ENCODE measurements at regions not wholly inside any gene's neighbourhood (a gene's known extent, or its start where the extent isn't known, plus 50 kb on each side); places are given as distances from the start of the nearest gene placed in this dataset.

- no peak overlapping the region for H4K8ac ChIP-seq (ENCODE audit: low read depth, low read length)
- H3K27ac ChIP-seq (ENCODE audit: low read depth, low read length): no peak overlapping the region
- no peak overlapping the region for H4K91ac ChIP-seq (ENCODE audit: low read depth, low read length)
- no CpG with 5 or more reads among the region's 5 CpGs for WGBS (ENCODE audit: extremely low coverage, insufficient coverage, insufficient read length)
- no peak overlapping the region for H3K14ac ChIP-seq (ENCODE audit: low read length)
- H3K36me3 ChIP-seq (ENCODE audit: control insufficient read depth in 1 of 2, insufficient read depth in 2 of 2, low read length in 2 of 2): no peaks in the 10 kb centered on the region
- H3K9ac ChIP-seq (ENCODE audit: low read length): no peak overlapping the region
- peak overlapping the region; percentile 21 for H3K23ac ChIP-seq (ENCODE audit: low read length)
- no peak overlapping the region for H2BK12ac ChIP-seq (ENCODE audit: low read length)
- H3K4ac ChIP-seq (ENCODE audit: low read depth, low read length): no peak overlapping the region
- no peaks in the 10 kb centered on the region for H3K4me1 ChIP-seq (ENCODE audit: control insufficient read depth in 1 of 2, insufficient read depth in 2 of 2, low read length in 2 of 2)
- H2AFZ ChIP-seq (ENCODE audit: insufficient read depth, low read length, poor library complexity): no peak overlapping the region
- H2BK120ac ChIP-seq (ENCODE audit: insufficient read depth, low read length, poor library complexity): no peak overlapping the region
- no peaks in the 10 kb centered on the region for H3K27me3 ChIP-seq (ENCODE audit: insufficient read depth, low read length)
- H2AK5ac ChIP-seq (ENCODE audit: low read length): no peak overlapping the region
- H2BK5ac ChIP-seq (ENCODE audit: low read depth, low read length, poor library complexity): no peak overlapping the region
- no peak overlapping the region for H3K4me3 ChIP-seq (ENCODE audit: low read depth, low read length)
- H3K79me2 ChIP-seq (ENCODE audit: control insufficient read depth, insufficient read depth, low read length, poor library complexity): no peaks in the 10 kb centered on the region
- H3K9me3 ChIP-seq (ENCODE audit: insufficient read depth, low read depth, low read length): no peaks in the 10 kb centered on the region
- no peak overlapping the region for H4K12ac ChIP-seq (ENCODE audit: low read depth, low read length)
- DNase-seq: no peak
- H3K18ac ChIP-seq (ENCODE audit: low read length): no peak overlapping the region
- no peak overlapping the region for H3K4me2 ChIP-seq (ENCODE audit: low read length)
- no peaks in the 10 kb centered on the region for H3K79me1 ChIP-seq (ENCODE audit: low read length)
These were observed 82.8 kb upstream of the HMGXB4 start for GRCh38 chr22:35174401-35175038.

- H2AK5ac ChIP-seq (ENCODE audit: low read length): no peak overlapping the region
- no peak overlapping the region for H2BK5ac ChIP-seq (ENCODE audit: low read depth, low read length, poor library complexity)
- H3K4me1 ChIP-seq (ENCODE audit: control insufficient read depth in 1 of 2, insufficient read depth in 2 of 2, low read length in 2 of 2): no peaks in the 10 kb centered on the region
- H3K4ac ChIP-seq (ENCODE audit: low read depth, low read length): no peak overlapping the region
- H2BK12ac ChIP-seq (ENCODE audit: low read length): no peak overlapping the region
- no peak overlapping the region for H3K23ac ChIP-seq (ENCODE audit: low read length)
- H3K4me3 ChIP-seq (ENCODE audit: low read depth, low read length): no peak overlapping the region
- H4K8ac ChIP-seq (ENCODE audit: low read depth, low read length): no peak overlapping the region
- DNase-seq: no peak
- H3K79me1 ChIP-seq (ENCODE audit: low read length): no peaks in the 10 kb centered on the region
- WGBS (ENCODE audit: extremely low coverage, insufficient coverage, insufficient read length): no CpG with 5 or more reads among the region's 2 CpGs
- no peaks in the 10 kb centered on the region for H3K27me3 ChIP-seq (ENCODE audit: insufficient read depth, low read length)
- no peak overlapping the region for H2BK120ac ChIP-seq (ENCODE audit: insufficient read depth, low read length, poor library complexity)
- no peak overlapping the region for H2AFZ ChIP-seq (ENCODE audit: insufficient read depth, low read length, poor library complexity)
- no peak overlapping the region for H3K14ac ChIP-seq (ENCODE audit: low read length)
- no peak overlapping the region for H4K12ac ChIP-seq (ENCODE audit: low read depth, low read length)
- no peak overlapping the region for H3K27ac ChIP-seq (ENCODE audit: low read depth, low read length)
- no peaks in the 10 kb centered on the region for H3K79me2 ChIP-seq (ENCODE audit: control insufficient read depth, insufficient read depth, low read length, poor library complexity)
- no peak overlapping the region for H3K18ac ChIP-seq (ENCODE audit: low read length)
- no peak overlapping the region for H3K9ac ChIP-seq (ENCODE audit: low read length)
- no peaks in the 10 kb centered on the region for H3K36me3 ChIP-seq (ENCODE audit: control insufficient read depth in 1 of 2, insufficient read depth in 2 of 2, low read length in 2 of 2)
- H3K4me2 ChIP-seq (ENCODE audit: low read length): no peak overlapping the region
- no peak overlapping the region for H4K91ac ChIP-seq (ENCODE audit: low read depth, low read length)
- H3K9me3 ChIP-seq (ENCODE audit: insufficient read depth, low read depth, low read length): no peaks in the 10 kb centered on the region
These were observed 81.9 kb upstream of the HMGXB4 start for GRCh38 chr22:35175392-35175791.

- WGBS (ENCODE audit: extremely low coverage, insufficient coverage, insufficient read length): no CpG with 5 or more reads among the region's 2 CpGs
- no peak overlapping the region for H2AK5ac ChIP-seq (ENCODE audit: low read length)
- no peaks in the 10 kb centered on the region for H3K4me1 ChIP-seq (ENCODE audit: control insufficient read depth in 1 of 2, insufficient read depth in 2 of 2, low read length in 2 of 2)
These were observed 79.5 kb upstream of the HMGXB4 start for GRCh38 chr22:35177811-35178210.

DNA sequence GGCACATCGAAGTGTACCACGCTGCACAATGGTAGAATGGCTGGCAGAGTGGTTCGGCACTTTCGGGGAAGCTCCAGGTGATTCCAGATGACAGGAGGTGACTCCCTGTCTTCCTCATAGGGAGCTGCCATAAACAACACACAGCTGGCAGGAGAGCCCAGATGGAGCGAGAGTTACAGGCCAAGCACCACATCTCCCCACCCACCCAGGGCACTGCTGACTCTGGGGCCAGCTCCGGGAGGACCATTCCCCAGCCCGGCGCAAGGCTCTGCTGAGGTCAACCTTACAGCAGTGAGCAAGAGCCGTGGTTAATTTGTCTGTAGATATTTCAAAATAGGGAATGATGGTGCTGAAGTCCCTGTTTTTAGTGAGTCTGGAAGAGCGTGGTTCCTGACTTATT, 78.8 kb upstream of the HMGXB4 start:
- WGBS (ENCODE audit: extremely low coverage, insufficient coverage, insufficient read length): no CpG with 5 or more reads among the region's 10 CpGs
- H2BK120ac ChIP-seq (ENCODE audit: insufficient read depth, low read length, poor library complexity): no peak overlapping the region
- no peak overlapping the region for H2AK5ac ChIP-seq (ENCODE audit: low read length)
- no peak overlapping the region for H3K4ac ChIP-seq (ENCODE audit: low read depth, low read length)
- no peaks in the 10 kb centered on the region for H3K79me1 ChIP-seq (ENCODE audit: low read length)
- H3K9ac ChIP-seq (ENCODE audit: low read length): no peak overlapping the region
- no peak overlapping the region for H3K4me2 ChIP-seq (ENCODE audit: low read length)
- H3K18ac ChIP-seq (ENCODE audit: low read length): no peak overlapping the region
- no peak overlapping the region for H4K91ac ChIP-seq (ENCODE audit: low read depth, low read length)
- no peaks in the 10 kb centered on the region for H3K4me1 ChIP-seq (ENCODE audit: control insufficient read depth in 1 of 2, insufficient read depth in 2 of 2, low read length in 2 of 2)
- H4K12ac ChIP-seq (ENCODE audit: low read depth, low read length): no peak overlapping the region
- H4K8ac ChIP-seq (ENCODE audit: low read depth, low read length): no peak overlapping the region
- no peaks in the 10 kb centered on the region for H3K79me2 ChIP-seq (ENCODE audit: control insufficient read depth, insufficient read depth, low read length, poor library complexity)
- no peak overlapping the region for H3K4me3 ChIP-seq (ENCODE audit: low read depth, low read length)
- H3K14ac ChIP-seq (ENCODE audit: low read length): no peak overlapping the region
- no peaks in the 10 kb centered on the region for H3K9me3 ChIP-seq (ENCODE audit: insufficient read depth, low read depth, low read length)
- no peaks in the 10 kb centered on the region for H3K27me3 ChIP-seq (ENCODE audit: insufficient read depth, low read length)
- DNase-seq: no peak
- H2BK5ac ChIP-seq (ENCODE audit: low read depth, low read length, poor library complexity): no peak overlapping the region
- H2BK12ac ChIP-seq (ENCODE audit: low read length): no peak overlapping the region
- no peak overlapping the region for H2AFZ ChIP-seq (ENCODE audit: insufficient read depth, low read length, poor library complexity)
- H3K36me3 ChIP-seq (ENCODE audit: control insufficient read depth in 1 of 2, insufficient read depth in 2 of 2, low read length in 2 of 2): no peaks in the 10 kb centered on the region
- no peak overlapping the region for H3K27ac ChIP-seq (ENCODE audit: low read depth, low read length)
- no peak overlapping the region for H3K23ac ChIP-seq (ENCODE audit: low read length)

More at GRCh38 chr22:35177811-35178210, 79.5 kb upstream of the HMGXB4 start:
- Histone ChIP-seq H3K27ac (ENCODE audit: low read depth, low read length) (no peak overlapping the region), H4K12ac (ENCODE audit: low read depth, low read length) (no peak overlapping the region), H3K79me2 (ENCODE audit: control insufficient read depth, insufficient read depth, low read length, poor library complexity) (no peaks in the 10 kb centered on the region), H3K9me3 (ENCODE audit: insufficient read depth, low read depth, low read length) (no peaks in the 10 kb centered on the region), H2BK120ac (ENCODE audit: insufficient read depth, low read length, poor library complexity) (no peak overlapping the region), H4K8ac (ENCODE audit: low read depth, low read length) (no peak overlapping the region), H3K27me3 (ENCODE audit: insufficient read depth, low read length) (no peaks in the 10 kb centered on the region), H2BK12ac (ENCODE audit: low read length) (no peak overlapping the region), H3K4me3 (ENCODE audit: low read depth, low read length) (no peak overlapping the region), H3K79me1 (ENCODE audit: low read length) (no peaks in the 10 kb centered on the region), H2BK5ac (ENCODE audit: low read depth, low read length, poor library complexity) (no peak overlapping the region), H3K4me2 (ENCODE audit: low read length) (no peak overlapping the region), H3K23ac (ENCODE audit: low read length) (no peak overlapping the region), H3K9ac (ENCODE audit: low read length) (no peak overlapping the region), H3K18ac (ENCODE audit: low read length) (no peak overlapping the region), H3K4ac (ENCODE audit: low read depth, low read length) (no peak overlapping the region), H3K36me3 (ENCODE audit: control insufficient read depth in 1 of 2, insufficient read depth in 2 of 2, low read length in 2 of 2) (no peaks in the 10 kb centered on the region), H3K14ac (ENCODE audit: low read length) (no peak overlapping the region), H2AFZ (ENCODE audit: insufficient read depth, low read length, poor library complexity) (no peak overlapping the region), H4K91ac (ENCODE audit: low read depth, low read length) (no peak overlapping the region)
- no peak for DNase-seq
